IPS-18c (cell line): ENCODE measurements at regions not wholly inside any gene's neighbourhood (a gene's known extent, or its start where the extent isn't known, plus 50 kb on each side); places are given as distances from the start of the nearest gene placed in this dataset.
"Not testable (repeated sequence)": the region's sequence is repeated elsewhere in the genome, so short reads cannot be mapped to it uniquely, and the experiment has no call there.

Source experiments
- H3K4me3 ChIP-seq: 2 replicates; pipeline ENCODE4 v1.7.0; 2013; ENCODE audit warnings: low read depth, mild to moderate bottlenecking, low read length, moderate library complexity; ENCODE audit not compliant: insufficient read depth
- H3K9me3 ChIP-seq: one replicate; pipeline ENCODE4 v1.6.1; 2013; ENCODE audit warnings: mild to moderate bottlenecking, low read length, moderate library complexity; ENCODE audit not compliant: control insufficient read depth, insufficient read depth

DNA sequence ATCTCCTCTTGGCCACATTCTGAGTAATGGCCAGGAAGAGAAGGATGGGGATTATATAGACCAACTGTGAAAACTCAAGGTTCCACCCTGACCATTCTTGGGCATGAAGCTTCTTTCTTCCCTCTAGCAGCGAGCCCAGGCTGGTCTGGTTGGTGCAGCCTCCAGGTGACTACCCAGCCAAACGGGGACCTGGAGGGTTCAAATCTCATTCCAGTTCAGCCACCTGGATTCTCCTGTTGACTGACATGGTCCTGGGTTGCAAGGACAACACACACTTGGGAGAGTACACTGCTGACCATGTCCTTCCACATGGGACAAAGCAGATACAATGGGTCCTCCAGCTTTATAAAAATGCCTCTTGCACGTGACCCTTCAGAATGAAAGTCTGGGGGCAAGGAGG, 67.0 kb downstream of the SHANK2 start:
- H3K4me3 ChIP-seq: no peak overlapping the region
- no peaks in the 10 kb centered on the region for H3K9me3 ChIP-seq

DNA sequence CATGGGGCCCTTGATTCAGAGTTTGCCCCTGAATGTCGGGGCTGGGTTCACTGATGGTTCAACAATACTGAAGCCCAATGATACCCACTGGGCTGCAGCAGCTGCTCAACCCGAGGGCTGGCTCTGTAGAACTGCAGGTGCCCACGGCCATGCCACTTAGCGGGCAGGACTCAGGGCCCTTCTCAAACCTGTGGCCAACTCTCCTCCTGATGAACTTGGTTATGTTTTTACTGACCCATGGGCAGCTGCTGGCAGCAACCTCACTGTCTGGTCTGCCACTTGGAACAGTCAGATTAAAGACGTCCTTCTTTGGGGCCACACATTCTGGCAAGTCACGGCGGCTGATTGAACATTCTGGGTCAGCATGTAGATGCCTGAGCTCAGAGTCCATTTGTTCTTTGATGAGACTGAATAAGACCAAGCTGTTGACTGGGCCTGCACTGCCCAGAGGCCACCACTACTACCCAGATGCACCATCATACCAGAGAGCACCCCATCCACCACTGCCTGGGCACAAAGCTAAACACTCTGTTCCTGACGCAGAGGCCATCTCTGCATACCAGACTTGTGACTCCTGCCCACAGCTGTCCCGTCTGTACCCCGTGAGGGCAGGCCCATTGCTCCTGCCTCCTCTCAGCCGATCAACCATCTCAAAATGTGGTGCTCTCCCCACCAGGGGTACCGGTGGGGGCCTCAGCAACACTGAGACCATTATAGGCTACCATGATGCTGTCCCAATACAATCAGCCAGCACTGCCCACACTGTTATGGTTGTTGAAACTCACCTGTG, 67.8 kb downstream of the SHANK2 start:
- H3K4me3 ChIP-seq: no peak overlapping the region
- no peaks in the 10 kb centered on the region for H3K9me3 ChIP-seq

DNA sequence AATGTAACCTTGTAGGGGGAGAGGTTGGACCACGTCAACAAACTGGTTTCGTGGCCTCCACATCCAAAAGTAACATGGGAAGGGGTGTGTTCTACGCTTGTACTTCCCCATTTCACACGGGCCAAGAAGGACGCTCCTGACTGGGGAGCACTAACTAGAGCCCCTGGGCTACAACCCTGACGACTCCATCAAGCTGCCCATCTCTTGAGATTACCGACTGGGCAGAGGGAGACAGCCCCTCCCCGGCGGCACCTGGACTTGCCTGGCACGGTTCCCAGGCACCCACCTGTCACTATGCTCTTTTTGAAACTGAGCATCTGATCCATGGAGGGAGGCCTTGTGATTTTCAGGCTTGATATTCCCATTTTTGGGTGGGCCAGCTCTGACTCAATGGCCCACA, 68.5 kb downstream of the SHANK2 start:
- Histone ChIP-seq H3K9me3 (no peaks in the 10 kb centered on the region), H3K4me3 (no peak overlapping the region)

DNA sequence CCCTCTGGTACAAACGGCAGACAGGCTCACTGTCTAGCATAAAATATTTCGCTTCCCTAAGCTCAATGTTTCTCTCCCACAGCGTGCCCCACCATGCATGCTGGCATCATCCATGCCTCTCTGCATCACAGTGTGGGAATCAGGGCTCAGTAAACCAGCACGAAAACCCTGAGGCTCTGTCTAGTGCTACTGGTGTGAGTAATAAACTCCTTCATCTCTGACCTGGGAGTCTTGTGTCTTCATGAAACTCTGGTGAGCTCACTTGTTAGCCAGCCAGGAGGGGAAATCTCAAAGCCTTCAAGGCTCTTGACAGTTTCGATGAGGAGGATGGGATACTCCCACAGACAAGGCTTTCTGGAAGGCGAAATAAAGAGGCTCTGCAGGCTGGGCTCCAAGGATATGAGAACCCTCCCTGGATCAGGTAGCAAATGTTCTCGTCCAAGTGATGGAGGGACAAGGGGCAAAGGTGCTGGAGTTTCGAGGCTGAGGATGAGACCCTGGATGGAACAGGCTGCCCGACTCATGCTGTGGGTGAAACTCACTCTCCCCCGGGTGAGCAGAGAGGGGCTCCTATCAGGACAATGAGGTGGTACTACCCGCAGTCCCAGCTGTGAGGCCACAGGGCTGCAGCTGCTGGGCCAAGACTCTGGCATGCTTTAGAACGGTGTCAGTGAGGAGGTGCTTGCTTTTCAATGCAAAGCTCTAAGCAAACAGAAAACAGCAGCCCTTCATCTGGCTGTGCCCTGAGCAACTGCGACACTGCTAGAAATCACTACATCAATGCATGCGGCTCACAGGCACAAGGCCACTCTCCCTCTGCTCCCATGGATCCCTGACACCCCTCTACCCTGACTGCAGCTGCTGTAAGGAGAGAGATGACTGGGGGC, 69.3 kb downstream of the SHANK2 start:
- H3K9me3 ChIP-seq: no peaks in the 10 kb centered on the region
- H3K4me3 ChIP-seq: no peak overlapping the region

DNA sequence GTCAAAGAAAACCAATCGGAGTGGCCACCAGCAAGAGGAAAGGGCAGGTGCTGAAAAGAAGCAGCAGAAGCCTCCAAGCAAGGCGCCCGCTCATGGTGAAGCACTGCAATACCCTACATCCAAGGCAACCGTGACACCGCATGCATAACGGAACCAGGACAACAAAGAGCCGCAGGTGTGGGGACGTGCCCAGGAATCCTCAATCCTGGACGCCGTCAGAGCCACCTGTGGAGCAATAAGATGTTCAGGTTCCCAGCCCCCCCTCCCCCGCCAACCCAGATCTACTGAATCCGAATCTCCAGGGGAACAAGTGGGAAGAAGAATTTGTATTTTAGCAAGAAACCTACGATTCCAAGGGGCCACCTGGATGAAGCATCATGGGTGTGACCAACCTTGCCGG, 70.8 kb downstream of the SHANK2 start:
- no peaks in the 10 kb centered on the region for H3K9me3 ChIP-seq
- no peak overlapping the region for H3K4me3 ChIP-seq

DNA sequence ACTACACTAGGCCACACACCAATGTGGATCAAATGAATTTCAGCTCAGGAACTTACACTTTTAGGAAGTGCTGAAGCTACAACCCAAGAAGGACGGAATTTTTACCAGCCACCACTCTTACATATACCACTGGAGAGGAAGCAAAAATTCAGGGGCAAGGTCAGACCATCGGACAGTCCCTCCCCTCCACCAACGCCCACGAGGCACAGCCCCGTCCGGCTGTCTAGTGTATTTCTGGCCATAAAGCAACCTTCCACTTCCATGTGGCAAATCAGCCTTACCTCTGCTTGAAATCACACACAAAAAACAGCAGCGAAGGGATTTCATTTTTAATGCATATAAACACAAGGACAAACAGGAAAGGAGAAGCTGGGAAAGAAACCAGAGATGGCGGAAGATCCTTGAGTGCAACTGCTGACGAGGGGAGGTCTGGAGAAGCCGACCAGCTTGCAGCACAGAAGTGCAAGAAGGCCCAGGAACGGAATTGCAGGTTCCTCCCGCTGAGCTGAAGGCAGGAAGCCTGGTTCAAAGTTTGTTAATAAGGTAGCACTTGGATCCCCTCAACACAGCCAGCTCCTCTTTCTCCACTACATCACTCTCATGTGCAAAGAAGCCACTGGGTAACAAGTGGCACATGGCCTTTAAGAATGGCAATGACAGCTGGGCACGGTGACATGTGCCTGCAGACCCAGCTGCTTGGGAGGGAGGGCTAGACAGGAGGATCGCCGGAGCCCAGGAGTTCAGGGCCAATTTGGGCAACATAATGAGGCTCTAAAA, 71.5 kb downstream of the SHANK2 start:
- Histone ChIP-seq H3K9me3 (no peaks in the 10 kb centered on the region), H3K4me3 (no peak overlapping the region)

DNA sequence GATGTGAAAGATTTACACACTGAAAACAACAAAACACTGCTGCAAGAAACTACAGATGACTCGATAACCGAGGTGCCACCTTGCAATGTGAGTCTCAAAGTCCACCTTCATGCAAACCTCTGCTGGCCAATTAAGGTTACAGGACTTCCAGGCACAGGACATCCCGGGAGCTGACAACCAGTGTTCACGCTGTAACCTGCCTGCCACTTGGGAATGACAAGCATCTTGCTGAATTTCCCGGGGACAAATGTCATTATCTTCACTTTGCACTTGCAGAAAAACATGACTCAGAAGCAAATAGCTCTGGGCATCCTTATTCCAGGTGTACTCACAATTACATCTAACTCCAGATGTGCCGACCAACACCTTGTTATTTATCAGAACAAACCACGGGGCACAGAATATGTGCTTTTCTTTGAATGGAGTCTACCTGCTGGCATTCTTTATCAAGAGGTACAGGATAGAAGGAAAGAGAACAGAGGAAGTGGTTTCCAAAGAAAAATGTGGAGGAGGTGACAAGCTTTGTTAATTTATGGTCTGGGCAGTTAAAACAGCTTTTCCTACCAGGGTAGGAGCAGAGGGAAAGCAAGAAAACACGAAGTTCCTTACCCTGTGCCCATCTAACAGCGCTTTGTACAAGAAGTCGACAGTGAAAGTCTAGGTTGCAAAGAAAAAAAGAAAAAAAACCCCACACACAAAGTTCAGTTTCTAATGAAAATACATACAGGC, 72.3 kb downstream of the SHANK2 start:
- Histone ChIP-seq H3K4me3 (no peak overlapping the region), H3K9me3 (no peaks in the 10 kb centered on the region)

DNA sequence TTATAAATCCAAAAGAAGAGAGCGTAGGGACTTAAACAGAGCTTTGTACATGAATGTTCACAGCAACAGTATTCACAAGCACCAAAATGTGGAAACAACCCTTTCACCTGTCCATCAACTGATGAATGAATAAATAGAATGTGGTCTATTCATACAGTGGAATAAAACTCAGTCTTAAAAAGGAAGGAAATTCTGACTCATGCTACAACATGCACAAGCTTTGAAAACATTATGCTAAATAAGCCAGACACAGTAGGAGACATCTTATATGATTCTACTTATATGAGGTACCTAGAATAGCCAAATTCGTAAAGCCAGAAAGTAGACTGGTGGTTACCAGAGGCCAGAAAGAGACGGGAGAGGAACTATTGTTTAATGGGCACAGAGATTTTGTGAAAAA, 74.3 kb downstream of the SHANK2 start:
- H3K4me3 ChIP-seq: no peak overlapping the region
- no peaks in the 10 kb centered on the region for H3K9me3 ChIP-seq

DNA sequence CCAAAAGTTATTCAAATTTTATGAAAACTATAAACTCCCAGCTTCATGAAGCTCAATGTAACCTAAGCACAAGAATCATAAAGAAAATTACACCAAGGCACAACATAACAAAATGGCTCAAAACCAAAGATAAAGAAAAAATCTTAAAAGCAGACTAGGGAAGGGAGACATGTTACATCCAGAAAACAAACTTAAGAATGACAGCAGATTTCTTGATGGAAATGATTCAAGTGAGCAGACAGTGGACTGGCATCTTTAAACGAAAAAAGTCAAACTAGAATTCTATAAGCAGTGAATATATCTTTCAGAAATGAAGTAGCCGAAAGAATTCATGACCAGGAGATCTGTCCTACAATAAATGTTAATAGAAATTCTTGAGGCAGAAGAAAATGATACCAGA, 75.6 kb downstream of the SHANK2 start:
- H3K4me3 ChIP-seq: no peak overlapping the region
- no peaks in the 10 kb centered on the region for H3K9me3 ChIP-seq

DNA sequence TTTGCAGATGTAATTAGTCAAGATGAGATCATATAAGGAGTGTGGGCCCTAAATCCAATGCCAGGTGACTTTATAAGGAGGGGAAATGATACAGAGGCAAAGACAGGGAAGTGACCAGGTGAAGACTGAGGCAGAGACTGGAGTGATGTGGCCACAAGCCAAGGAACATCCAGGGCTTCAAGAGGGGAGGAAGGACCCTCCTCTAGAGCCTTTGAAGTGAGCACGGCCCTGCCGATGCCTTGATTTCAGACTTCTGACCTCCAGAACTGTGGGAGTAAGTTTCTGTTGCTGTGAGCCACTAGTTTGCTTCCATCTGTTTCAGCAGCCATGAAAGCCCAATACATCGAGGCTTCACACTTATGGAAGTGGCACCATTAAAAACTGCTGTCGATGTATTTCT, 78.7 kb downstream of the SHANK2 start:
- Histone ChIP-seq H3K4me3 (no peak overlapping the region), H3K9me3 (peaks cover 2% of the 10 kb centered on the region)

DNA sequence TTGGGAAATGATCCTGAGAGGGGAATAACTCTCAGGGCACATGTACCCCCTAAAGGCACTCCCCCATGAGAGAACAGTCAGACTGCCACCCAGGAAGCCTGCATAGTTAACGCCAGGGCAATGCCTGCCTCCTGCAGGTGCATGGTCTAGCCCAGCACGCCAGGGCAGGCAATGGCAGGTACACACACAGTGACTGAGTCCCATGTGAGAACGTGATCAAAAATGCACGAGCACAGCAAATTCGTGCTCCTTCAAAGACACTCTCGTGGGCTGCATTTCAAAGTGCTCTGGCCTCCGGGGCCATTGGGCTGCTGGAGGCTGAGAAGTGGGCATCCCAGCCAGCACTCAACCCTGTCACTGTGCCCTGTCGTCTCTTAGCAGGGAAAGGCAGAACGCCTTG, 79.7 kb downstream of the SHANK2 start:
- H3K9me3 ChIP-seq: peaks cover 4% of the 10 kb centered on the region

DNA sequence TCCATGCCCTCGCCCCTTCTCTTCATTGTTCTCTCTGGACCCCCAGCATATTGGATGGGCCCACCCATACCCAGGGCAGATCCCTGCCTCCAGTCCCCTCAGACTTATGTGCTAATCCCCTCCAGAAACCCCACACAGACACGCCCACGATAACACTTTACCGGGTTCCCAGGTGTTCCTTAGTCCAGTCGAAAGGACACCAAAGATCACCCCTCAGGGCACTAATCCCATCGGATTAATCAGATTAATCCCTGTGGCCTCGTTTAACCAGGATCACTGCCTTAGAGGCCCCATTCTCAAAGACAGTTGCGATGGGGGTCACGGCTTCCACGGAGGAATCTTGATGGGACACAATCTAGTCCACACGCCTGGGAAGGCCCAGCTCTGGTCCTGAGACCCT, 80.8 kb downstream of the SHANK2 start:
- H3K9me3 ChIP-seq: peaks cover 4% of the 10 kb centered on the region
- no peak overlapping the region for H3K4me3 ChIP-seq

More for the DNA sequence above, 79.7 kb downstream of the SHANK2 start:
- H3K4me3 ChIP-seq: no peak overlapping the region

DNA sequence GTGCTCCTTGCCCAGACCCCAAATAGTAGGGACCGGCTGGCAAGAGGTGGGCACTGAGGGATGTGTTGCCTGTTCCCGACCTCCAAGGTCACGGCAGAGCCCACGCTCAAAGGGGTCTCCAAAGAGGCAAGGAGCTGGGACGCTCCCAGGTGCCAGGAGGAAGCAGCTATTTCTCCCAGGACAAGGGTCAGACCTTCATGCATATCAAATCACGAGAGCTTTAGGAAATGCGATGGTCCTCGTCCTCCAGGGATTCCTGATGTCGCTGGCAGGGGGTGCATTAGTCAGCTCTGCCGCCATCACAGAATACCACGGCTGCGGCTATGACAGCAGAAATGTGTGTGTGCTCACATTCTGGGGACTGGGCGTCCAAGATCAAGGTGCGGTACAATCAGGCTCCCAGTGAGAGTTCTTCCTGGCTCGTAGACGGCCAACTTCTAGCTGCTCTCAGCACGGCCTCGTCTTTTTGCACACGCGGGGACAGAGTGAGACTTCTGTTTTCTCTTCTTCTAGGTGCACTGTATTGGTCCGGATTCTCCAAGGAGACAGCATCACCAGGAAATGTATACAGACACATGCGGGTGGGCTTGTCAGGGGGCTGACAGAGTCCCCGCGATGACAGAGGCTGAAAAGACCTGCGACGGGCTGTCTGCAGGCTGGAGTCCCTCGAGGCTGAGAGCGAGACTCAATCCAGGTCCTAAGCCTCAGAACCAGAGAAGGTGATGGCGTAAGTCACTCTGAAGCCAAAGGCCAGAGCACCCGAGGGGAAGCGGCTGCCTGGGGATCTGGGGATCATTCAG, 81.6 kb downstream of the SHANK2 start:
- H3K9me3 ChIP-seq: peaks cover 4% of the 10 kb centered on the region
- no peak overlapping the region for H3K4me3 ChIP-seq

DNA sequence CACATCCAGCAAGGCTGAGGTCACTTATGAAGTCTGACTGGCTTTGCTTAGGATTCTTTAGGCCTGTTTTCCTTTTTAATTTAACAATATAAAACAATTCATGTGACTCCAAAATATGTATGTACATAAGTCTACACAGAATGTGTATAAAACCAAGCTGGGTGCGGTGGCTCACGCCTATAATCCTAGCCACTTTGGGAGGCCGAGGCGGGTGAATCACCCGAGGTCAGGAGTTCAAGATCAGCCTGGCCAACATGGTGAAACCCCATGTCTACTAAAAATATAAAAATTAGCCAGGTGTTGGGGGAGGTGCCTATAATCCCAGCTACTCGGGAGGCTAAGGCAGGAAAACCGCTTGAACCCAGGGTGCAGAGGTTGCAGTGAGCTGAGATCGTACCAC, 83.1 kb downstream of the SHANK2 start:
- Histone ChIP-seq H3K9me3 (peaks cover 4% of the 10 kb centered on the region), H3K4me3 (no peak overlapping the region)

DNA sequence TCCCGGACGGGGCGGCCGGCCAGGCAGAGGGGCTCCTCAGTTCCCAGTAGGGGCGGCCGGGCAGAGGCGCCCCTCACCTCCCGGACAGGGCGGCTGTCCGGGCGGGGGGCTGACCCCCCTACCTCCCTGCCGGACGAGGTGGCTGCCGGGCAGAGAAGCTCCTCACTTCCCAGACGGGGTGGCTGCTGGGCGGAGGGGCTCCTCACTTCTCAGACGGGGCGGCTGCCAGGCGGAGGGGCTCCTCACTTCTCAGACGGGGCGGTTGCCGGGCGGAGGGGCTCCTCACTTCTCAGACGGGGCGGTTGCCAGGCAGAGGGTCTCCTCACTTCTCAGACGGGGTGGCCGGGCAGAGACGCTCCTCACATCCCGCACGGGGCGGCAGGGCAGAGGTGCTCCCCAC, 84.6 kb downstream of the SHANK2 start:
- H3K9me3 ChIP-seq, H3K4me3 ChIP-seq: not testable (repeated sequence)

DNA sequence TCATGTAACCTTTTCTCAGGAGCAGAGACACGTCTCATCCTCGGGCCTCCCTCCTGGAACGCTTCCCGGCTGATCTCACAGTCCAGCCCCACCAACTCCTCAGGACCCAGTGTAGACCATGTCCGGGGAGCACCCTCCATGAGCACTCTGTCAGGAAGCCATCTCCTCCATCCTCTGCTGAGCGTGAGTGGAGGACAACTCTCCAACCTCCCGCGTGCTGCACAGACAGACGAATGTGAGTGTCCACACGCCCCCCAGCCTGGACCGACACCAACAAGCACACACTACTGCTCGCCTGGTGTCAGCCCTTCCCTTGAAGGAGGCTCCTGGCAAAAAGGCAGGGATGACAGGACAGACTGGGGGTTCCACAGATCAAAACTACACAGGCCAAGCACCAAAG, 86.6 kb downstream of the SHANK2 start:
- peaks cover 4% of the 10 kb centered on the region for H3K9me3 ChIP-seq
- no peak overlapping the region for H3K4me3 ChIP-seq
